Transverse colon (tissue), 3 donors: ENCODE measurements at regions not wholly inside any gene's neighbourhood (a gene's known extent, or its start where the extent isn't known, plus 50 kb on each side); places are given as distances from the start of the nearest gene placed in this dataset.

Source experiments
- EP300 ChIP-seq: sonication (generic); formaldehyde crosslinking; IDR thresholded peaks from one replicate; pipeline ENCODE4 v1.6.1; 2017; ENCODE audit warnings: antibody characterized with exemption, low read depth
- TF ChIP-seq, protein P1 (sequence below), 5 experiments: fragments of 200-600 bp in 3 of 5; fragments of 450-650 bp in 2 of 5; sonication (generic) in 3 of 5; IDR thresholded peaks; 1 replicate in 2 of 5; 2 replicates in 3 of 5; pipeline ENCODE4 v1.5.1; 2016 to 2017; ENCODE audit warnings: antibody characterized with exemption in 5 of 5, inconsistent platforms in 3 of 5, mild to moderate bottlenecking in 2 of 5, moderate library complexity in 1 of 5

DNA sequence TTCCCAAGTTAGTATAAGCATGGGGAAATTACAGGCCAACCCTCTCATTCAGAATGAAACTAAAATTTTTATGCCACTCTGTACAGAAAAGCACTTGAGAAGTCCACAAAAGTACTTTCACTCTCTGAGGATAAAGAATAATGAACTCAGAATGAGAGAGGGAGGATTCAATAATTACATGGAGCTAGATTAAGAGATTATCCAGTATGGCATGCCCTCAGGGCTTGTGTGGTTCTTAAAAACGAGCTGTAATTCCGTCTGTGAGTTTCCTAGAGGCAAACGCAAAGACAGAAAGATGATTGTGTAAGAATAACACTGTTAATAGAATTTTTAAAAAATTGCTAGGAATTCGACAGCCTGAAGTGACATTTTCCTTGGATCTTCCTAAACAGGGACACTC lies 126.8 kb upstream of the PTCH1 start:
- TF ChIP-seq, protein P1, sequence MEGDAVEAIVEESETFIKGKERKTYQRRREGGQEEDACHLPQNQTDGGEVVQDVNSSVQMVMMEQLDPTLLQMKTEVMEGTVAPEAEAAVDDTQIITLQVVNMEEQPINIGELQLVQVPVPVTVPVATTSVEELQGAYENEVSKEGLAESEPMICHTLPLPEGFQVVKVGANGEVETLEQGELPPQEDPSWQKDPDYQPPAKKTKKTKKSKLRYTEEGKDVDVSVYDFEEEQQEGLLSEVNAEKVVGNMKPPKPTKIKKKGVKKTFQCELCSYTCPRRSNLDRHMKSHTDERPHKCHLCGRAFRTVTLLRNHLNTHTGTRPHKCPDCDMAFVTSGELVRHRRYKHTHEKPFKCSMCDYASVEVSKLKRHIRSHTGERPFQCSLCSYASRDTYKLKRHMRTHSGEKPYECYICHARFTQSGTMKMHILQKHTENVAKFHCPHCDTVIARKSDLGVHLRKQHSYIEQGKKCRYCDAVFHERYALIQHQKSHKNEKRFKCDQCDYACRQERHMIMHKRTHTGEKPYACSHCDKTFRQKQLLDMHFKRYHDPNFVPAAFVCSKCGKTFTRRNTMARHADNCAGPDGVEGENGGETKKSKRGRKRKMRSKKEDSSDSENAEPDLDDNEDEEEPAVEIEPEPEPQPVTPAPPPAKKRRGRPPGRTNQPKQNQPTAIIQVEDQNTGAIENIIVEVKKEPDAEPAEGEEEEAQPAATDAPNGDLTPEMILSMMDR (IDR thresholded peaks at IDR 0.05), result no peak
- no peak for TF ChIP-seq EP300
